ENCODE measurements at regions not wholly inside any gene's neighbourhood (a gene's known extent, or its start where the extent isn't known, plus 50 kb on each side); places are given as distances from the start of the nearest gene placed in this dataset.
"Not testable (repeated sequence)": the region's sequence is repeated elsewhere in the genome, so short reads cannot be mapped to it uniquely, and the experiment has no call there.

GRCh38 chrX:25442499-25442898, 426.7 kb upstream of the ARX start:
- FAIRE-seq: no peak

DNA sequence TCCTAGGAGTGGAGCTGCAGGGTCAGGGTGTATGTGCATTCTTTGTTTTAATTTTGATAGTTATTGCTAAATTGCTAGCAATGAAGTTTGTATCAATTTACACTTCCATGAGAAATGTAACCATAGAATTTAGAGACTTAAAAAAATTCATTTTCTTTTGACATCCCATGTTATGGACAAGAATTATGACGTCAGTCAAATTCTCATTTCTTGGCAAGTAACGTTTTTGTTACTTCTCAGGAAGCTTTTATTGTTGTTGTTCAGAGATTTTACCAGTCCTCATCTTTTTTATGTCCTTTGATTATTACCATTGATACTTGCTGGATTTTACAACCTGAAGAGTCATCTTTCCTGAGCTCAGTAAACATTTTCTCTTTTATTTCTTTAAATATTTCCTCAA, 417.5 kb upstream of the ARX start:
- DNase-seq (ENCODE audit: insufficient read length, low spot score) (no peak), FAIRE-seq (no peak)
- no peak for TF ChIP-seq POLR2A (IDR thresholded peaks at IDR 0.05; ENCODE audit: low read depth, low read length)

More at GRCh38 chrX:25442499-25442898, 426.7 kb upstream of the ARX start:
- no peak for TF ChIP-seq POLR2A (IDR thresholded peaks at IDR 0.05; ENCODE audit: low read depth, low read length)
- no peak for DNase-seq (ENCODE audit: insufficient read length, low spot score)

- DNase-seq (ENCODE audit: insufficient read length, low spot score) (no peak), FAIRE-seq (no peak)
- no peak for TF ChIP-seq POLR2A (IDR thresholded peaks at IDR 0.05; ENCODE audit: low read depth, low read length)
These were observed 416.6 kb upstream of the ARX start for GRCh38 chrX:25432396-25432795.

- no peak for DNase-seq (ENCODE audit: insufficient read length, low spot score)
- FAIRE-seq: no peak
- TF ChIP-seq POLR2A (IDR thresholded peaks at IDR 0.05; ENCODE audit: low read depth, low read length): no peak
These were observed 412.2 kb upstream of the ARX start for GRCh38 chrX:25427873-25428555.

- FAIRE-seq; DNase-seq (ENCODE audit: insufficient read length, low spot score): not testable (repeated sequence)
These were observed 388.4 kb upstream of the ARX start for GRCh38 chrX:25404163-25404562.

DNA sequence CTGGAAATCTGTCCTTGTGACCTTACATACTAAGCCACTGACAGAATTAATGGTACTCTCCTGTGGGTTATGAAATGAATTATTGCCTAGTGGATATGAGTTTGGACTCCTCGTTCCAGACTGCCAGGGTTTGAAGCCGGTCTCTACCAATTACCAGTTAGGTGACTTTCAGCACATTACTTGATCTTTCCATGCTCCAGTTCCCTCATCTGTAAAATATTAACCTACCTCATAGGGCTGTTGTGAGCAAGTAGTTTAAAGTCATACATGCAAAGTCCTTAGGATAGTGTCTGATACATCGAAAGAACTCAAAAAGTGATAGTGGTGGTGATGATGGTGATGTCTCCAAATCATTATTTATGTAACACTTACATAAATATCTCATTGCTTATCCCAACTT, 373.5 kb upstream of the ARX start:
- FAIRE-seq: no peak
- no peak for DNase-seq (ENCODE audit: insufficient read length, low spot score)
- TF ChIP-seq POLR2A (IDR thresholded peaks at IDR 0.05; ENCODE audit: low read depth, low read length): no peak

DNA sequence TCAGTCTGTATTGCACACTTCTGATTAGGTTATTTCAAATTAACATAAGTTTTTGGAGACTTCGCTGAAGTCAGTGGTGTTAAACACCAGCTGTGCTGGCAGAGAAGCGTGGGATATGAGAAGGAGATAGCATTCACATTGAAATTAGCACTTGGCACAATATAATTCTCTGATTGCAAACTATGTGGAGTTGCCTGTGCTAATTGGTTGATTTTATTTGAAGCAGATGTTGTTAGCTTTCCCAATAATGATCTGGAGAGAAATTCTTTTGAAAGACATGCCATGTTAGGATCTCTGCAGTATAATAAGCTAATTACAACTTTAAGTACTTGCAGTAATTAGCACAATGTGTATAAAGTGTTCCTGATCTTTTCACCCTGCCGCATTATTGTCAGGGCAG, 367.4 kb upstream of the ARX start:
- no peak for FAIRE-seq
- no peak for DNase-seq (ENCODE audit: insufficient read length, low spot score)
- no peak for TF ChIP-seq POLR2A (IDR thresholded peaks at IDR 0.05; ENCODE audit: low read depth, low read length)

DNA sequence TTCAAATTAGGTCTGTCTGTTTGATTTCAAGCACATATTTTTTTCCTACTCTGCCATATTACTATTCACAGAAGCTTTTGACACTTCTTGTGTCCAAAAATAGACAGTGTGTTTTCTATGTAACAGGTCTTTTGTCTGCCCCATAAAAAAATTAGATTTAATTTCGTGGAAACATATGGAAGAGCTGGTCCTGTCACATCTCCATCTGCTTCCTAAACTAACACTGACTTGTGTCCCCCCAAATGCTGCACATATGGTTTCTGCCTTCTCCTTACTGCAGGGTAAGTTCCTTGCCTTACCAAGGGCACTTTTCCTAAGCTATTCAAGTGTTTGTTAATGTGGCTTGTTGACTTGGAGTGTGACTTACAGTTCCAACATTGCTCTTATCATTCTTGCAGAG, 340.7 kb upstream of the ARX start:
- no peak for FAIRE-seq
- no peak for TF ChIP-seq POLR2A (IDR thresholded peaks at IDR 0.05; ENCODE audit: low read depth, low read length)

GRCh38 chrX:25344161-25344936, 328.6 kb upstream of the ARX start:
- DNase-seq (ENCODE audit: insufficient read length, low spot score): no peak

More for the DNA sequence above, 340.7 kb upstream of the ARX start:
- no peak for DNase-seq (ENCODE audit: insufficient read length, low spot score)

GRCh38 chrX:25343060-25343459, 327.3 kb upstream of the ARX start:
- FAIRE-seq (no peak), DNase-seq (ENCODE audit: insufficient read length, low spot score) (no peak)
- no peak for TF ChIP-seq POLR2A (IDR thresholded peaks at IDR 0.05; ENCODE audit: low read depth, low read length)

More at GRCh38 chrX:25344161-25344936, 328.6 kb upstream of the ARX start:
- FAIRE-seq: no peak
- TF ChIP-seq POLR2A (IDR thresholded peaks at IDR 0.05; ENCODE audit: low read depth, low read length): no peak

GRCh38 chrX:25337841-25338240, 322.1 kb upstream of the ARX start:
- no peak for TF ChIP-seq POLR2A (IDR thresholded peaks at IDR 0.05; ENCODE audit: low read depth, low read length)
- no peak for FAIRE-seq
- no peak for DNase-seq (ENCODE audit: insufficient read length, low spot score)

- DNase-seq (ENCODE audit: insufficient read length, low spot score): no peak
- FAIRE-seq: no peak
- TF ChIP-seq POLR2A (IDR thresholded peaks at IDR 0.05; ENCODE audit: low read depth, low read length): no peak
These were observed 285.2 kb upstream of the ARX start for GRCh38 chrX:25300994-25301393.

GRCh38 chrX:25296850-25297249, 281.1 kb upstream of the ARX start:
- DNase-seq (ENCODE audit: insufficient read length, low spot score) (no peak), FAIRE-seq (no peak)
- no peak for TF ChIP-seq POLR2A (IDR thresholded peaks at IDR 0.05; ENCODE audit: low read depth, low read length)

DNA sequence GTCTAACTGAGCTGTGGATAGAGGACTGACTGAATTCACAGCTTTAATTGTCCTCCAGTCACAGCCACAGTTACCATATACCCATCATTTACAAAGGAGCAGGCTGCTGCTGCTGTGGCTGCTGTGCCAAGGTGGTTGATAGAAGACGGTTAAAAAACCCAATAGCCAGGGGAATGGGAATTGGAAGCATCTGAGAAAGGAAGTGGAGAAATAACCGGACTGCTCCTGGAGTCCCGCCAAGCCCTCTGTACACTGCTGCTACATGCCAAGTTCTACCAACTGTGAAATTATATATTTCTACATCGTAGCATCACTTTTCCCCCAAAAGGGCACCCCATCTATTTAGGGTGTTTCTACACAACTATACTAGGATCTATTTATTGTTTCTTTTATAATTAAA, 279.7 kb upstream of the ARX start:
- no peak for TF ChIP-seq POLR2A (IDR thresholded peaks at IDR 0.05; ENCODE audit: low read depth, low read length)
- FAIRE-seq: no peak
- no peak for DNase-seq (ENCODE audit: insufficient read length, low spot score)

DNA sequence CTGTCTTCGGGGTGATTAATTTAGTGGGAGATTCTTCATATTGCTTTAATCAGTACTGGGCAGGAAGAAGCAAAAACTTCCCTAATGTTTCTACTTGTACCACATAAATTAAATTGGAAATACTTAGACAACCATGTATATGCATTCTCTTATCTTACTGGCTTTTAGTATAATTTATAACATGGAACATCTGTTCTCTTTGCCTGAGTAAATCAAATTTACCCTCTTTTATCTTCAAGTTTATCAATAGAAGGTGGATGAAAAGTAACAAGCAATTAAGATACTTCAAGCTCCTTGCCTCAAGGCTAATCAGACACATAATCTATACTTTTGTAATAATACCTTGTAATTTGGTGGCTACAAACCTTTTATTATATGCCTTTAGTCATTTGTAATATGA, 274.4 kb upstream of the ARX start:
- TF ChIP-seq POLR2A (IDR thresholded peaks at IDR 0.05; ENCODE audit: low read depth, low read length): no peak
- no peak for FAIRE-seq
- no peak for DNase-seq (ENCODE audit: insufficient read length, low spot score)
